SH-SY5Y (cell line): ENCODE measurements at regions not wholly inside any gene's neighbourhood (a gene's known extent, or its start where the extent isn't known, plus 50 kb on each side); places are given as distances from the start of the nearest gene placed in this dataset.

Experiments used
- GATA2 ChIP-seq: IDR thresholded peaks from 2 replicates; pipeline ENCODE4 v1.6.1; 2011; ENCODE audit warnings: mild to moderate bottlenecking, low read depth, low read length
- GATA3 ChIP-seq: IDR thresholded peaks from 2 replicates; pipeline ENCODE4 v1.6.1; 2011; ENCODE audit warnings: low read depth, mild to moderate bottlenecking, low read length, moderate library complexity

GRCh38 chr14:65804439-65805112 lies 392.0 kb downstream of the FUT8 start:
- TF ChIP-seq GATA2 (no peak), GATA3 (no peak)
